ENCODE measurements at regions not wholly inside any gene's neighbourhood (a gene's known extent, or its start where the extent isn't known, plus 50 kb on each side); places are given as distances from the start of the nearest gene placed in this dataset.

DNA sequence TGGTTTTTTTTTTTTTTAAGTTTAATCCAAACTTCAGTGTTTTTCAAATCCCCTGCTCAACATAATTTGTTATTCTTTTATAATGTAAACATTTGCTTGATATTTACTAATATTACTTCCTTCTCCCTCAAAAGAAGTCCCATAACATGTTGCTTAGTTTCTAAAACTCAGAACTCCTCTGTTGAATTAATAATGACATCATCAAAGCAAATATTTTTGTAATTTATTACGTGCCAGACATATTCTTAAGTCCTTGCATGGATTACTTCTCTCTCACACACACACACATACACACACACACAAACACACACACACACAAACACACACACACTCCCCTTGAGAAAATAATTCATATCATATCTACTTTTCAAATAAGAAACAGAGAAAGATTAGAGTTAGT lies 1432.3 kb upstream of the SPRY2 start:
- H3K9me1 ChIP-seq (ENCODE audit: insufficient read depth, low read length), result no peaks in the 10 kb centered on the region
- no peak overlapping the region for H3K18ac ChIP-seq (ENCODE audit: low read depth, low read length)
- H2BK20ac ChIP-seq (ENCODE audit: low read depth, low read length), result no peak overlapping the region
- no peaks in the 10 kb centered on the region for H3K27me3 ChIP-seq (ENCODE audit: control insufficient read depth, insufficient read depth, low read length)
- no peak overlapping the region for H4K91ac ChIP-seq (ENCODE audit: insufficient read depth, low read depth, low read length)
- H2BK15ac ChIP-seq (ENCODE audit: low read depth, low read length), result no peak overlapping the region
- H3K14ac ChIP-seq (replicated peaks; ENCODE audit: low read depth, low read length), result no peak overlapping the region
- H3K56ac ChIP-seq (ENCODE audit: extremely low read depth, insufficient read depth, low read length), result no peak overlapping the region
- H3K9ac ChIP-seq (ENCODE audit: low read depth, low read length), result no peak overlapping the region
- no peak overlapping the region for H3K23ac ChIP-seq (ENCODE audit: low read depth, low read length)
- POLR2A ChIA-PET (ENCODE audit: unreplicated experiment), result no interaction called here
- H4K8ac ChIP-seq (ENCODE audit: low read depth in 2 of 2, low read length in 2 of 2), result no peak overlapping the region
- H3K4me1 ChIP-seq (ENCODE audit: control insufficient read depth, insufficient read depth, low read length), result no peaks in the 10 kb centered on the region
- no peak for ATAC-seq (ENCODE audit: low read depth)
- H3K36me3 ChIP-seq (ENCODE audit: control insufficient read depth, insufficient read depth, low read length), result no peaks in the 10 kb centered on the region
- H3K79me1 ChIP-seq (ENCODE audit: low read depth in 1 of 2, low read length in 2 of 2), result no peaks in the 10 kb centered on the region
- H4K5ac ChIP-seq (ENCODE audit: low read depth, low read length), result no peak overlapping the region
- intact Hi-C loops (cut with micrococcal nuclease), result no loop called here
- WGBS, 2 experiments (ENCODE audit: extremely low coverage in 2 of 2, insufficient read length in 1 of 2), result no CpG with 5 or more reads among the region's 1 CpG
- H2BK5ac ChIP-seq (ENCODE audit: low read depth, low read length, poor library complexity, severe bottlenecking), result no peak overlapping the region
- CTCF ChIA-PET, result no interaction called here
- no peak overlapping the region for H3K4me2 ChIP-seq (ENCODE audit: low read depth, low read length)
- H3K9me3 ChIP-seq (ENCODE audit: control insufficient read depth, insufficient read depth, low read length), result no peaks in the 10 kb centered on the region
- H2BK120ac ChIP-seq (ENCODE audit: low read depth, low read length), result no peak overlapping the region
- H3K4ac ChIP-seq (ENCODE audit: low read depth, low read length), result no peak overlapping the region
- dilution Hi-C loops (cut with HindIII; ENCODE audit: low sequenced_read_pairs, unreplicated experiment), result no loop called here
- no peaks in the 10 kb centered on the region for H4K20me1 ChIP-seq (ENCODE audit: insufficient read depth, low read length)
- no peak for DNase-seq
- H2AK5ac ChIP-seq (ENCODE audit: low read depth, low read length), result no peak overlapping the region
- in situ Hi-C loops (cut with MboI; ENCODE audit: low sequenced_read_pairs), result no loop called here
- TF ChIP-seq, protein P1, sequence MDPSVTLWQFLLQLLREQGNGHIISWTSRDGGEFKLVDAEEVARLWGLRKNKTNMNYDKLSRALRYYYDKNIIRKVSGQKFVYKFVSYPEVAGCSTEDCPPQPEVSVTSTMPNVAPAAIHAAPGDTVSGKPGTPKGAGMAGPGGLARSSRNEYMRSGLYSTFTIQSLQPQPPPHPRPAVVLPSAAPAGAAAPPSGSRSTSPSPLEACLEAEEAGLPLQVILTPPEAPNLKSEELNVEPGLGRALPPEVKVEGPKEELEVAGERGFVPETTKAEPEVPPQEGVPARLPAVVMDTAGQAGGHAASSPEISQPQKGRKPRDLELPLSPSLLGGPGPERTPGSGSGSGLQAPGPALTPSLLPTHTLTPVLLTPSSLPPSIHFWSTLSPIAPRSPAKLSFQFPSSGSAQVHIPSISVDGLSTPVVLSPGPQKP (IDR thresholded peaks at IDR 0.05; ENCODE audit: borderline replicate concordance, low read depth, low read length), result no peak
- TF ChIP-seq BHLHE40 (IDR thresholded peaks at IDR 0.05; ENCODE audit: low read depth, low read length) (no peak), FOS (IDR thresholded peaks at IDR 0.05; ENCODE audit: low read depth, low read length) (no peak), CHD1 (IDR thresholded peaks at IDR 0.05; ENCODE audit: low read depth, low read length) (no peak), NFE2L2 (IDR thresholded peaks at IDR 0.05; ENCODE audit: low read depth, low read length) (no peak), MAFK (IDR thresholded peaks at IDR 0.05; ENCODE audit: low read depth, low read length) (no peak), CEBPB (IDR thresholded peaks at IDR 0.05; ENCODE audit: low read depth, low read length) (no peak), MXI1 (IDR thresholded peaks at IDR 0.05; ENCODE audit: borderline replicate concordance, low read depth, low read length) (no peak)
- TF ChIP-seq, protein P2, sequence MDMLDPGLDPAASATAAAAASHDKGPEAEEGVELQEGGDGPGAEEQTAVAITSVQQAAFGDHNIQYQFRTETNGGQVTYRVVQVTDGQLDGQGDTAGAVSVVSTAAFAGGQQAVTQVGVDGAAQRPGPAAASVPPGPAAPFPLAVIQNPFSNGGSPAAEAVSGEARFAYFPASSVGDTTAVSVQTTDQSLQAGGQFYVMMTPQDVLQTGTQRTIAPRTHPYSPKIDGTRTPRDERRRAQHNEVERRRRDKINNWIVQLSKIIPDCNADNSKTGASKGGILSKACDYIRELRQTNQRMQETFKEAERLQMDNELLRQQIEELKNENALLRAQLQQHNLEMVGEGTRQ (IDR thresholded peaks at IDR 0.05; ENCODE audit: low read depth, low read length), result no peak
- no peak overlapping the region for H2AK9ac ChIP-seq (replicated peaks; ENCODE audit: low read depth, low read length, poor library complexity)
- no TSS peak for BruUV-seq (replicated peaks)
- no peak overlapping the region for H2AFZ ChIP-seq (replicated peaks; ENCODE audit: low read length, poor library complexity)
- no peak overlapping the region for H3K27ac ChIP-seq (ENCODE audit: insufficient read depth, low read length)
- H3K4me3 ChIP-seq (ENCODE audit: insufficient read depth, low read depth, low read length), result no peak overlapping the region

All from IMR-90 (cell line).